CD4-positive, CD25-positive, alpha-beta regulatory T cell (primary cell): ENCODE measurements at regions not wholly inside any gene's neighbourhood (a gene's known extent, or its start where the extent isn't known, plus 50 kb on each side); places are given as distances from the start of the nearest gene placed in this dataset.

Experiments used
- ATAC-seq, 2 donors: fragments of 150-1000 bp; cut with Tn5 transposase; one replicate each; pipeline ENCODE4 v1.10.0; 2021; ENCODE audit warnings: low read depth in 2 of 2, moderate number of reproducible peaks in 2 of 2, moderate library complexity in 1 of 2
- DNase-seq, 3 donors: peaks; one replicate each; pipeline versions ENCODE4 v3.0.0 to v3.0.0-alpha.2; 2012 to 2022; ENCODE audit warnings: mixed read lengths in 1 of 3
- H3K27ac ChIP-seq: one replicate; pipeline ENCODE4 v1.7.0; 2013; ENCODE audit warnings: mild to moderate bottlenecking, low read length; ENCODE audit not compliant: insufficient read depth, poor library complexity, severe bottlenecking
- H3K27me3 ChIP-seq: one replicate; pipeline ENCODE4 v1.7.0; 2013; ENCODE audit warnings: low read length; ENCODE audit not compliant: control insufficient read depth, insufficient read depth
- H3K36me3 ChIP-seq: one replicate; pipeline ENCODE4 v1.7.0; 2013; ENCODE audit warnings: mild to moderate bottlenecking, low read length, moderate library complexity; ENCODE audit not compliant: control insufficient read depth, insufficient read depth
- H3K4me1 ChIP-seq: 2 replicates; pipeline ENCODE4 v1.7.0; 2013; ENCODE audit warnings: mild to moderate bottlenecking, low read length; ENCODE audit not compliant: insufficient read depth, control insufficient read depth, poor library complexity, severe bottlenecking
- H3K4me3 ChIP-seq: one replicate; pipeline ENCODE4 v1.7.0; 2013; ENCODE audit warnings: low read depth, mild to moderate bottlenecking, low read length, moderate library complexity
- H3K9me3 ChIP-seq, 2 experiments: 1 replicate in 1 of 2; 2 replicates in 1 of 2; pipeline ENCODE4 v1.7.0; 2013; ENCODE audit warnings: low read length in 2 of 2, mild to moderate bottlenecking in 1 of 2, moderate library complexity in 1 of 2; ENCODE audit not compliant: control insufficient read depth in 2 of 2
- H3K27ac Mint-ChIP-seq, 3 donors: one replicate each; pipeline ENCODE4 v1.8.0; 2020 to 2022; ENCODE audit warnings: mild to moderate bottlenecking in 3 of 3, mixed read lengths in 3 of 3, moderate library complexity in 2 of 3
- H3K27me3 Mint-ChIP-seq: one replicate; pipeline ENCODE4 v1.8.0; 2022; ENCODE audit warnings: mild to moderate bottlenecking, mixed read lengths
- H3K36me3 Mint-ChIP-seq: one replicate; pipeline ENCODE4 v1.8.0; 2020; ENCODE audit warnings: mixed read lengths
- H3K4me1 Mint-ChIP-seq, 4 donors: one replicate each; pipeline ENCODE4 v1.8.0; 2020 to 2022; ENCODE audit warnings: mixed read lengths in 4 of 4, mild to moderate bottlenecking in 1 of 4
- H3K4me3 Mint-ChIP-seq, 4 donors: one replicate each; pipeline ENCODE4 v1.8.0; 2020 to 2022; ENCODE audit warnings: mild to moderate bottlenecking in 4 of 4, mixed read lengths in 4 of 4, moderate library complexity in 3 of 4
- H3K9me3 Mint-ChIP-seq, 7 donors: one replicate each; pipeline ENCODE4 v1.8.0; 2020 to 2022; ENCODE audit warnings: mixed read lengths in 7 of 7, mild to moderate bottlenecking in 3 of 7, moderate library complexity in 2 of 7

- no peaks in the 10 kb centered on the region for H3K4me1 ChIP-seq
- no peak for ATAC-seq
- no peaks in the 10 kb centered on the region for H3K4me1 Mint-ChIP-seq
Observed at GRCh38 chr4:121554382-121554781, 142.4 kb downstream of the ANXA5 start.

GRCh38 chr4:121551881-121552280 lies 144.9 kb downstream of the ANXA5 start:
- Mint-ChIP-seq H3K4me3 (no peak overlapping the region), H3K9me3 (peaks cover 0 to 10% (median 2%) of the 10 kb centered on the region in 7 donors)
- DNase-seq, result no peak

More at GRCh38 chr4:121554382-121554781, 142.4 kb downstream of the ANXA5 start:
- Histone ChIP-seq H3K27ac (no peak overlapping the region), H3K4me3 (no peak overlapping the region), H3K9me3 (no peaks in the 10 kb centered on the region), H3K27me3 (no peaks in the 10 kb centered on the region), H3K36me3 (no peaks in the 10 kb centered on the region)
- peaks cover 0 to 4% (median 0%) of the 10 kb centered on the region in 7 donors for H3K9me3 Mint-ChIP-seq
- H3K27ac Mint-ChIP-seq, result no peak overlapping the region
- no peak for DNase-seq
- peaks cover 9% of the 10 kb centered on the region for H3K27me3 Mint-ChIP-seq
- no peak overlapping the region for H3K4me3 Mint-ChIP-seq
- H3K36me3 Mint-ChIP-seq, result no peaks in the 10 kb centered on the region

GRCh38 chr4:121551271-121551670 lies 145.5 kb downstream of the ANXA5 start:
- no peak for DNase-seq
- peaks cover 14% of the 10 kb centered on the region for H3K27me3 Mint-ChIP-seq
- peaks cover 0 to 7% (median 3%) of the 10 kb centered on the region in 7 donors for H3K9me3 Mint-ChIP-seq
- no peaks in the 10 kb centered on the region for H3K4me1 Mint-ChIP-seq
- H3K4me3 Mint-ChIP-seq, result no peak overlapping the region
- ATAC-seq, result no peak
- H3K4me1 ChIP-seq, result no peaks in the 10 kb centered on the region
- no peaks in the 10 kb centered on the region for H3K36me3 Mint-ChIP-seq
- no peak overlapping the region for H3K27ac ChIP-seq
- H3K36me3 ChIP-seq, result no peaks in the 10 kb centered on the region
- no peaks in the 10 kb centered on the region for H3K27me3 ChIP-seq
- no peak overlapping the region for H3K27ac Mint-ChIP-seq
- no peak overlapping the region for H3K4me3 ChIP-seq
- H3K9me3 ChIP-seq, result no peaks in the 10 kb centered on the region

More at GRCh38 chr4:121551881-121552280, 144.9 kb downstream of the ANXA5 start:
- Mint-ChIP-seq H3K27me3 (peaks cover 14% of the 10 kb centered on the region), H3K4me1 (no peaks in the 10 kb centered on the region), H3K36me3 (no peaks in the 10 kb centered on the region), H3K27ac (no peak overlapping the region)
- Histone ChIP-seq H3K27ac (no peak overlapping the region), H3K27me3 (no peaks in the 10 kb centered on the region), H3K4me3 (no peak overlapping the region), H3K9me3 (no peaks in the 10 kb centered on the region), H3K4me1 (no peaks in the 10 kb centered on the region), H3K36me3 (no peaks in the 10 kb centered on the region)
- no peak for ATAC-seq

GRCh38 chr4:121541696-121542095 lies 155.1 kb downstream of the ANXA5 start:
- no peak for ATAC-seq
- no peak for DNase-seq
- peaks cover 0 to 8% (median 2%) of the 10 kb centered on the region in 7 donors for H3K9me3 Mint-ChIP-seq
- H3K9me3 ChIP-seq, result no peaks in the 10 kb centered on the region
- H3K4me3 Mint-ChIP-seq, result no peak overlapping the region
- no peaks in the 10 kb centered on the region for H3K36me3 Mint-ChIP-seq
- no peaks in the 10 kb centered on the region for H3K27me3 ChIP-seq
- no peaks in the 10 kb centered on the region for H3K27me3 Mint-ChIP-seq
- H3K27ac Mint-ChIP-seq, result no peak overlapping the region
- no peak overlapping the region for H3K4me3 ChIP-seq
- H3K4me1 ChIP-seq, result no peaks in the 10 kb centered on the region
- H3K36me3 ChIP-seq, result no peaks in the 10 kb centered on the region
- no peaks in the 10 kb centered on the region for H3K4me1 Mint-ChIP-seq
- H3K27ac ChIP-seq, result no peak overlapping the region

- Histone ChIP-seq H3K9me3 (no peaks in the 10 kb centered on the region), H3K27me3 (no peaks in the 10 kb centered on the region), H3K27ac (no peak overlapping the region), H3K36me3 (no peaks in the 10 kb centered on the region), H3K4me1 (no peaks in the 10 kb centered on the region), H3K4me3 (no peak overlapping the region)
- Mint-ChIP-seq H3K27ac (no peak overlapping the region), H3K4me3 (no peak overlapping the region), H3K36me3 (no peaks in the 10 kb centered on the region), H3K4me1 (no peaks in the 10 kb centered on the region), H3K27me3 (no peaks in the 10 kb centered on the region), H3K9me3 (peaks cover 0 to 4% (median under 1%) of the 10 kb centered on the region in 7 donors)
- no peak for ATAC-seq
- no peak for DNase-seq
Observed at GRCh38 chr4:121535351-121535750, 154.5 kb upstream of the QRFPR start.

GRCh38 chr4:121534187-121534586 lies 153.4 kb upstream of the QRFPR start:
- Mint-ChIP-seq H3K36me3 (no peaks in the 10 kb centered on the region), H3K4me3 (no peak overlapping the region), H3K27me3 (no peaks in the 10 kb centered on the region), H3K27ac (no peak overlapping the region), H3K4me1 (no peaks in the 10 kb centered on the region), H3K9me3 (peaks cover 0 to 4% (median 0%) of the 10 kb centered on the region in 7 donors)
- H3K4me1 ChIP-seq, result no peaks in the 10 kb centered on the region
- no peak overlapping the region for H3K27ac ChIP-seq
- no peak for DNase-seq
- no peaks in the 10 kb centered on the region for H3K27me3 ChIP-seq
- no peaks in the 10 kb centered on the region for H3K9me3 ChIP-seq
- ATAC-seq, result no peak
- H3K36me3 ChIP-seq, result no peaks in the 10 kb centered on the region
- no peak overlapping the region for H3K4me3 ChIP-seq

- Histone ChIP-seq H3K4me3 (no peak overlapping the region), H3K36me3 (no peaks in the 10 kb centered on the region), H3K27ac (no peak overlapping the region), H3K9me3 (no peaks in the 10 kb centered on the region), H3K4me1 (no peaks in the 10 kb centered on the region), H3K27me3 (peaks cover 2% of the 10 kb centered on the region)
- DNase-seq (no peak), ATAC-seq (no peak)
- no peaks in the 10 kb centered on the region for H3K36me3 Mint-ChIP-seq
- peaks cover 0 to 5% (median 0%) of the 10 kb centered on the region in 7 donors for H3K9me3 Mint-ChIP-seq
- H3K27me3 Mint-ChIP-seq, result no peaks in the 10 kb centered on the region
- no peaks in the 10 kb centered on the region for H3K4me1 Mint-ChIP-seq
- no peak overlapping the region for H3K27ac Mint-ChIP-seq
- H3K4me3 Mint-ChIP-seq, result no peak overlapping the region
Observed at GRCh38 chr4:121526509-121526908, 145.7 kb upstream of the QRFPR start.

GRCh38 chr4:121519236-121519838 lies 138.5 kb upstream of the QRFPR start:
- Mint-ChIP-seq H3K4me3 (no peak overlapping the region), H3K9me3 (peaks cover 0 to 6% (median 0%) of the 10 kb centered on the region in 7 donors), H3K27ac (no peak overlapping the region), H3K4me1 (no peaks in the 10 kb centered on the region), H3K27me3 (no peaks in the 10 kb centered on the region), H3K36me3 (no peaks in the 10 kb centered on the region)
- H3K27ac ChIP-seq, result no peak overlapping the region
- H3K4me1 ChIP-seq, result no peaks in the 10 kb centered on the region
- no peaks in the 10 kb centered on the region for H3K9me3 ChIP-seq
- ATAC-seq (no peak), DNase-seq (no peak)
- H3K36me3 ChIP-seq, result no peaks in the 10 kb centered on the region
- peaks cover 2% of the 10 kb centered on the region for H3K27me3 ChIP-seq
- H3K4me3 ChIP-seq, result no peak overlapping the region
